Stimulated activated CD4-positive, alpha-beta T cell treated with anti-CD3 and anti-CD28 coated beads, TNF-alpha, amount 100 ng/mL, for 48 hours (primary cell): ENCODE measurements at regions not wholly inside any gene's neighbourhood (a gene's known extent, or its start where the extent isn't known, plus 50 kb on each side); places are given as distances from the start of the nearest gene placed in this dataset.

Experiments
- DNase-seq, 3 donors: peaks; one replicate each; pipeline ENCODE4 v3.0.0-alpha.2; 2020; ENCODE audit warnings: low read depth in 3 of 3

- DNase-seq = no peak
Observed at GRCh38 chr3:31341130-31341529, 191.6 kb upstream of the STT3B start.

- DNase-seq = no peak
Observed at GRCh38 chr3:31343075-31343474, 189.7 kb upstream of the STT3B start.

- DNase-seq = no peak
Observed at GRCh38 chr3:31345581-31345980, 187.1 kb upstream of the STT3B start.

- DNase-seq = no peak
Observed at GRCh38 chr3:31346542-31346979, 186.2 kb upstream of the STT3B start.

- no peak for DNase-seq
Observed at GRCh38 chr3:31349001-31349748, 183.6 kb upstream of the STT3B start.

- no peak for DNase-seq
Observed at GRCh38 chr3:31350307-31350706, 182.4 kb upstream of the STT3B start.

GRCh38 chr3:31352331-31352730 is 180.4 kb upstream of the STT3B start:
- no peak for DNase-seq

GRCh38 chr3:31353166-31353565 is 179.6 kb upstream of the STT3B start:
- DNase-seq = no peak

GRCh38 chr3:31354373-31354772 is 178.4 kb upstream of the STT3B start:
- DNase-seq = no peak

GRCh38 chr3:31355807-31356206 is 176.9 kb upstream of the STT3B start:
- no peak for DNase-seq

GRCh38 chr3:31356941-31357340 is 175.8 kb upstream of the STT3B start:
- no peak for DNase-seq

GRCh38 chr3:31357451-31357850 is 175.3 kb upstream of the STT3B start:
- no peak for DNase-seq

GRCh38 chr3:31358473-31359070 is 174.2 kb upstream of the STT3B start:
- no peak for DNase-seq

- no peak for DNase-seq
Observed at GRCh38 chr3:31361371-31362273, 171.1 kb upstream of the STT3B start.

GRCh38 chr3:31364188-31364587 is 168.5 kb upstream of the STT3B start:
- DNase-seq = no peak

- no peak for DNase-seq
Observed at GRCh38 chr3:31364711-31365110, 168.0 kb upstream of the STT3B start.

GRCh38 chr3:31367518-31367917 is 165.2 kb upstream of the STT3B start:
- DNase-seq = no peak

GRCh38 chr3:31369637-31370379 is 162.9 kb upstream of the STT3B start:
- DNase-seq = no peak

- DNase-seq = no peak
Observed at GRCh38 chr3:31370380-31370666, 162.4 kb upstream of the STT3B start.

GRCh38 chr3:31370681-31371080 is 162.0 kb upstream of the STT3B start:
- DNase-seq = no peak

- no peak for DNase-seq
Observed at GRCh38 chr3:31371484-31372177, 161.1 kb upstream of the STT3B start.
